Bone marrow (tissue), 2 donors: ENCODE measurements at regions not wholly inside any gene's neighbourhood (a gene's known extent, or its start where the extent isn't known, plus 50 kb on each side); places are given as distances from the start of the nearest gene placed in this dataset.

Source experiments
- DNase-seq, 2 donors: peaks; one replicate each; lab custom pipeline; 2025; lab: John Stamatoyannopoulos, UW

GRCh38 chr10:90975096-90975495, 54.2 kb upstream of the ANKRD1 start:
- DNase-seq: no peak

- no peak for DNase-seq
Observed at GRCh38 chr10:90977162-90977854, 56.4 kb upstream of the ANKRD1 start.

GRCh38 chr10:90977855-90978486, 57.1 kb upstream of the ANKRD1 start:
- no peak for DNase-seq

- DNase-seq: no peak
Observed at GRCh38 chr10:90982406-90983008, 61.6 kb upstream of the ANKRD1 start.

- no peak for DNase-seq
Observed at GRCh38 chr10:90983914-90984549, 63.1 kb upstream of the ANKRD1 start.

GRCh38 chr10:90984898-90985297, 64.0 kb upstream of the ANKRD1 start:
- no peak for DNase-seq

- DNase-seq: no peak
Observed at GRCh38 chr10:90985321-90985933, 64.5 kb upstream of the ANKRD1 start.

GRCh38 chr10:90986136-90986760, 65.4 kb upstream of the ANKRD1 start:
- DNase-seq: no peak

- DNase-seq: no peak
Observed at GRCh38 chr10:90986870-90987269, 66.0 kb upstream of the ANKRD1 start.

GRCh38 chr10:90987383-90987782, 66.5 kb upstream of the ANKRD1 start:
- no peak for DNase-seq

- no peak for DNase-seq
Observed at GRCh38 chr10:90988024-90988423, 67.1 kb upstream of the ANKRD1 start.

- no peak for DNase-seq
Observed at GRCh38 chr10:90988802-90989201, 67.9 kb upstream of the ANKRD1 start.

GRCh38 chr10:90989378-90989777, 68.5 kb upstream of the ANKRD1 start:
- no peak for DNase-seq

- DNase-seq: no peak
Observed at GRCh38 chr10:90992462-90992861, 71.6 kb upstream of the ANKRD1 start.

- DNase-seq: no peak
Observed at GRCh38 chr10:90993340-90993739, 72.5 kb upstream of the ANKRD1 start.

- no peak for DNase-seq
Observed at GRCh38 chr10:90997670-90998069, 76.8 kb upstream of the ANKRD1 start.

- no peak for DNase-seq
Observed at GRCh38 chr10:90998733-90999511, 78.0 kb upstream of the ANKRD1 start.

GRCh38 chr10:90999512-91000172, 78.8 kb upstream of the ANKRD1 start:
- no peak for DNase-seq

GRCh38 chr10:91000470-91000869, 79.6 kb upstream of the ANKRD1 start:
- DNase-seq: no peak

- no peak for DNase-seq
Observed at GRCh38 chr10:91000985-91001384, 80.1 kb upstream of the ANKRD1 start.

GRCh38 chr10:91002656-91003055, 81.8 kb upstream of the ANKRD1 start:
- DNase-seq: no peak
